Breast epithelium (tissue), 4 donors: ENCODE measurements at regions not wholly inside any gene's neighbourhood (a gene's known extent, or its start where the extent isn't known, plus 50 kb on each side); places are given as distances from the start of the nearest gene placed in this dataset.

Source experiments
- DNase-seq, 2 donors: peaks; one replicate each; pipeline ENCODE4 v3.0.0-alpha.2; 2019; ENCODE audit warnings: low spot score in 2 of 2
- H3K27ac ChIP-seq, 2 donors: fragments of 200-600 bp; sonication (generic) in 1 of 2; one replicate each; pipeline ENCODE4 v1.5.1; 2016 to 2019; ENCODE audit warnings: mild to moderate bottlenecking in 1 of 2
- H3K27me3 ChIP-seq, 2 donors: fragments of 200-600 bp; sonication (generic) in 1 of 2; one replicate each; pipeline versions ENCODE4 v1.5.1 to v1.6.0; 2017 to 2019; ENCODE audit warnings: control low read depth in 1 of 2, mild to moderate bottlenecking in 1 of 2
- H3K36me3 ChIP-seq: fragments of 200-600 bp; one replicate; pipeline ENCODE4 v1.5.1; 2019
- H3K4me1 ChIP-seq, 2 donors: fragments of 200-600 bp; sonication (generic); one replicate each; pipeline ENCODE4 v1.5.1; 2016 to 2019; ENCODE audit warnings: control low read depth in 1 of 2
- H3K4me3 ChIP-seq, 3 donors: fragments of 200-600 bp; sonication (generic); 1 replicate in 2 of 3; 2 replicates in 1 of 3; pipeline ENCODE4 v1.5.1; 2016 to 2019; ENCODE audit warnings: mild to moderate bottlenecking in 3 of 3, moderate library complexity in 2 of 3
- H3K9me3 ChIP-seq, 2 donors: fragments of 200-600 bp; sonication (generic) in 1 of 2; one replicate each; pipeline ENCODE4 v1.5.1; 2016 to 2019; ENCODE audit warnings: control low read depth in 1 of 2
- POLR2A ChIP-seq: fragments of 450-650 bp; IDR thresholded peaks from one replicate; pipeline ENCODE4 v1.6.1; 2016; ENCODE audit warnings: antibody characterized with exemption, mild to moderate bottlenecking, moderate library complexity
- POLR2AphosphoS5 ChIP-seq, 3 donors: sonication (generic); formaldehyde crosslinking; IDR thresholded peaks; one replicate each; pipeline ENCODE4 v1.6.1; 2017; ENCODE audit warnings: antibody characterized with exemption in 3 of 3
- intact Hi-C: fragments of 100-400 bp; cut with DNase I; formaldehyde crosslinking; loops from one replicate; pipeline ENCODE4 v1.15.1; 2023; ENCODE audit warnings: low total_unique reads
- TF ChIP-seq, protein P1 (sequence below), 3 donors: fragments of 450-650 bp; IDR thresholded peaks; one replicate each; pipeline ENCODE4 v1.5.1; 2016 to 2017; ENCODE audit warnings: antibody characterized with exemption in 3 of 3, mild to moderate bottlenecking in 3 of 3, moderate library complexity in 3 of 3

DNA sequence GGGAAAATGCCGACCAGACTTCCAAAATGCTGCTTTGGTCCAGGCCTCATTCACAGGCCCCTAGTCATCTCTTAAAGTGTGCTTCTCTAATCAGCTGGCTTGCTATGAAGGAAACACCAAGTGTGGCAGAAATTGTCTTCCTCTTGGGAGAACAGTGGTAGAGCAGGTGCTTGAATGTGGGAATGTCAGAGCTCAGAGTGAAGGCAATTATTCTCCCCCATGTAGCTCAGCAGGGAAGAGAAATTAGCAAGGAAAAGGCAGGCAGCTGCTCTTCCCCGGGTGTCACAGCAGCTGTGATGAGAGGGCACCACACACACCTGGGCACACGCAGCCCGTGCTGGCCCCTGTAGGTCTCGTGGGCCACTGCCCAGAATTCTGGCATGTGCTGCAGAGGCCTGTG, 358.5 kb downstream of the WDR72 start:
- H3K36me3 ChIP-seq, result no peaks in the 10 kb centered on the region
- intact Hi-C loops, result no loop called here
- TF ChIP-seq, protein P1, sequence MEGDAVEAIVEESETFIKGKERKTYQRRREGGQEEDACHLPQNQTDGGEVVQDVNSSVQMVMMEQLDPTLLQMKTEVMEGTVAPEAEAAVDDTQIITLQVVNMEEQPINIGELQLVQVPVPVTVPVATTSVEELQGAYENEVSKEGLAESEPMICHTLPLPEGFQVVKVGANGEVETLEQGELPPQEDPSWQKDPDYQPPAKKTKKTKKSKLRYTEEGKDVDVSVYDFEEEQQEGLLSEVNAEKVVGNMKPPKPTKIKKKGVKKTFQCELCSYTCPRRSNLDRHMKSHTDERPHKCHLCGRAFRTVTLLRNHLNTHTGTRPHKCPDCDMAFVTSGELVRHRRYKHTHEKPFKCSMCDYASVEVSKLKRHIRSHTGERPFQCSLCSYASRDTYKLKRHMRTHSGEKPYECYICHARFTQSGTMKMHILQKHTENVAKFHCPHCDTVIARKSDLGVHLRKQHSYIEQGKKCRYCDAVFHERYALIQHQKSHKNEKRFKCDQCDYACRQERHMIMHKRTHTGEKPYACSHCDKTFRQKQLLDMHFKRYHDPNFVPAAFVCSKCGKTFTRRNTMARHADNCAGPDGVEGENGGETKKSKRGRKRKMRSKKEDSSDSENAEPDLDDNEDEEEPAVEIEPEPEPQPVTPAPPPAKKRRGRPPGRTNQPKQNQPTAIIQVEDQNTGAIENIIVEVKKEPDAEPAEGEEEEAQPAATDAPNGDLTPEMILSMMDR (IDR thresholded peaks at IDR 0.05), result no peak
- TF ChIP-seq POLR2A (no peak), POLR2AphosphoS5 (IDR thresholded peaks at IDR 0.05) (no peak)
- H3K9me3 ChIP-seq, result no peaks in the 10 kb centered on the region
- H3K27ac ChIP-seq, result no peak overlapping the region
- no peaks in the 10 kb centered on the region for H3K27me3 ChIP-seq
- no peaks in the 10 kb centered on the region for H3K4me1 ChIP-seq
- no peak for DNase-seq
- H3K4me3 ChIP-seq, result no peak overlapping the region

DNA sequence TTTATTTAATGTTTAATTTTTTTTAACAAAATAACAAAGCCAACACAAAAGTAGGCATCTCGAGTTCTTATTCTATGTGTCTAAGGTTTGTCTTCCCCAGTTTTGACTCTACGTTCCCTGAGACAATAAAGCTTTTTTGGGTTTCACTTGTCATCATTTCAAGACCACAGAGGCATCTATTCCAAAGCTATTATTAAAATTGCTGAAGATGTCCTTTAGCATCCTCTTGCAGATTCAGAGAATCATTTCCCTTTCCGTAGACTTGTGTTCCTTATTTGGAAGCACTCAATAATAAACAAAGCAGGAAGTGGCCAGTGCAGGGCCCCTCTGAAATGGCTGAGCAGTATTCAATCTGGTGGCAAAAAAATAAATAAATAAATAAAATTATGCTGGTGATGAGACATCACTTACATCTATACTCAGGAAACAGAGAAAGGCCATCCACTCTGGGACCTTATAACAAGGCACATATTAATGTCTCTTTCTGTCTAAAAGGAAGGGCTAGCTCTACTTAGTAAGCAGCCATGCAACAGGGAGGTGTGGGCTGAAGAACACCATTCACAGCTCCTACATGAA, 362.3 kb downstream of the WDR72 start:
- H3K27me3 ChIP-seq, result no peaks in the 10 kb centered on the region
- DNase-seq, result no peak
- no peaks in the 10 kb centered on the region for H3K36me3 ChIP-seq
- no peak overlapping the region for H3K27ac ChIP-seq
- no peak overlapping the region for H3K4me3 ChIP-seq
- no peaks in the 10 kb centered on the region for H3K4me1 ChIP-seq
- intact Hi-C loops, result no loop called here
- H3K9me3 ChIP-seq, result no peaks in the 10 kb centered on the region
- TF ChIP-seq POLR2AphosphoS5 (IDR thresholded peaks at IDR 0.05), result no peak
- TF ChIP-seq, protein P1 (IDR thresholded peaks at IDR 0.05), result no peak
- no peak for TF ChIP-seq POLR2A

DNA sequence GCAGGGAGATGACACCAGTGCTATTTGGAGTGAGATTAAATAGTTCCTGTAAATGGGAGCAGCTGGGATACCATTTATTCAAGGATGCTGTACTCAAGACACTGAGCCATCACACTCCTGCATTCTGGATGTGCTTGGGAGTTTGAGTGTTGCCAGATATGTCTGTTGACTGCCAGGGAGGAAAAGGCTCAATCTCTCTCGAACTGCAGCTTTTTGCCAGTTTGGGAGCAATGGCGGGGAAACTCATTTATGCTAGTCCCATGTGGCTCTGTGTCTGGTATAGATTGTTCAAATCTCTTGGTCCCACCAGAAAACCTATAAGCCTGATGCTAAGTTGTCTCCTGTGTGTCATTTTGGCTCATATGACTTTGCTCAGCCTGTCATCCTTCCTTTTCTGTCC, 363.6 kb downstream of the WDR72 start:
- H3K36me3 ChIP-seq, result no peaks in the 10 kb centered on the region
- no peak for DNase-seq
- TF ChIP-seq POLR2AphosphoS5 (IDR thresholded peaks at IDR 0.05) (no peak), POLR2A (no peak)
- TF ChIP-seq, protein P1 (IDR thresholded peaks at IDR 0.05), result no peak
- intact Hi-C loops, result no loop called here
- H3K4me3 ChIP-seq, result no peak overlapping the region
- H3K4me1 ChIP-seq, result no peaks in the 10 kb centered on the region
- no peaks in the 10 kb centered on the region for H3K27me3 ChIP-seq
- H3K27ac ChIP-seq, result no peak overlapping the region
- H3K9me3 ChIP-seq, result no peaks in the 10 kb centered on the region

DNA sequence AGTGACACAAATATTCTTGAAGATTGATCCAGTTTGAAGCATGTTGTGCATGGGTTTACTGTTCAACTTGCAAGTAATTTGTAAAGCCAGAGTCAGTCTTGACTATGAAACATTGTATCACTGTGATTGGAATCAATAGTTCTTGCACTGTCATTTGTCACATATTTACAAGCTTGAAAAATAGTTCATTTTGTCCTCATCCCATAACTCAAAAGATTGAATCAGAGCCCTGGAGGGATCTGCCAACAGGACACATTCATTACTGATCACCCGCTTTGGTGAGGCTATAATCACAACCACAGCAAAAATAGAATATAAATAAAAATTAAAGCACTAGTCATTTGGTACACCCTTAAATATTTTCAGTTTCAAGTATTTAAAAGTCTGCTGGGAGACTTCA, 368.9 kb downstream of the WDR72 start:
- DNase-seq, result no peak
- Histone ChIP-seq H3K27me3 (no peaks in the 10 kb centered on the region), H3K4me1 (no peaks in the 10 kb centered on the region), H3K4me3 (no peak overlapping the region), H3K36me3 (no peaks in the 10 kb centered on the region), H3K27ac (no peak overlapping the region), H3K9me3 (no peaks in the 10 kb centered on the region)
- intact Hi-C loops, result no loop called here
- TF ChIP-seq, protein P1 (IDR thresholded peaks at IDR 0.05), result no peak
- TF ChIP-seq POLR2AphosphoS5 (IDR thresholded peaks at IDR 0.05), result no peak
- no peak for TF ChIP-seq POLR2A

DNA sequence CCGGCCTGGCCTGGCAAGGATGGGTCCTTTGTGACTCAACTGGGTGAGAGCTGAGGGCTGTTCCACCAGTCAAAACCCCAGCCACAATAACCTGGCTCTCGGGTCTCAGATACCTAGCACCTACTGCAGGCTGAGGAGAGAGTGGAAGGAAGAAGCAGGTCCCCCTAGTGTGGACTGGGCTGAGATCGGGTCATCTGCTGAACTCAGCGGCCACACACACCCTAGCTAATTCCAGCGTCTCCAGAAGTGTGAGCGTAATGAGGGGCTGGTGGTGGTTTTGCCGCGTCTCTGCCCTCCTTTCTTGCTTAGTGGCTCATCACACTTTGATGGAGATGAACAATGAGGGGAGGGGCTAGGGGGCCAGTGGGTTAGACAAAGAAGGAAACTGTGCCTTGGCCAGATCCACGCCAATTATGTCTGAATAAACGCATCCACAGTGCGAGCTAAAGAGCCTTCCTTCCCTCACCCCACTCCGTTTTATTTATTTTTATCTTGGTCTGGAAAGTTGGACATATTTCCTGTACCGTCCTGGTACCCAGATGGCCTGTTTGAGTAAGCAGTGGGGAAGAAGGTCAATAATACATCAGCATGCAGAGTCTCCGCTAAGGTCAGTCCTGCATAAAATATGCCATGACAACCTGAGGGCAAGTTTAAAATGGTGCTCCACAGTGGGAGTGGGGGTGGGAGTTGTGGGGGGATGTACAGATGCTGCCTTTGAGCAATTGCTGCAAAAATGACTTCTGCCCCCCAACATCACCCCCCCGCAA, 370.0 kb downstream of the WDR72 start:
- intact Hi-C loops, result no loop called here
- DNase-seq, result no peak
- Histone ChIP-seq H3K27ac (no peak overlapping the region), H3K27me3 (no peaks in the 10 kb centered on the region), H3K4me1 (no peaks in the 10 kb centered on the region), H3K9me3 (no peaks in the 10 kb centered on the region), H3K4me3 (no peak overlapping the region), H3K36me3 (no peaks in the 10 kb centered on the region)
- TF ChIP-seq POLR2AphosphoS5 (IDR thresholded peaks at IDR 0.05) (no peak), POLR2A (no peak)
- TF ChIP-seq, protein P1 (IDR thresholded peaks at IDR 0.05), result no peak
